Activated CD8-positive, alpha-beta memory T cell treated with anti-CD3 and anti-CD28 coated beads, Interleukin-2, amount 50 U/mL, for 1 hour (primary cell): ENCODE measurements at regions not wholly inside any gene's neighbourhood (a gene's known extent, or its start where the extent isn't known, plus 50 kb on each side); places are given as distances from the start of the nearest gene placed in this dataset.

ENCODE experiments used
- DNase-seq: peaks from one replicate; pipeline ENCODE4 v3.0.0-alpha.2; 2020; ENCODE audit errors: extremely low read depth

DNA sequence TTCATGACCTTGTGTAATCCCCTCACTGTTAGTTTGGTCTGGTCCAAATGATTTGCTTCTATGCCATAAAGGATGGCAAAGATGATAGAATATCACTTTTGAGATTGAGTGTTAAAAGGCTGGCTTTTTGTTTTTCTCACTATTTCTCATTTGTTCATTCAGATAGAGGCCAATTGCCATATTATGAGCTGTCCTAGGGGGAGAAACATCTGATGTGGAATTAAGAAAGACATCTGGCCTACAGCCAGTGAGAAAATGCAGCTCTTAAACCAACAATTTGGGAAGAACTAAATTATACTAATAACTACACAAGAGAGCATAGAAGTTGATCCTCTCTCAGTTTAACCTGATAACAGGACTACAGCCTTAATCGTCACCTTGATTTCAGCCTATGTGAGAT, 1668.6 kb downstream of the GRIK2 start:
- DNase-seq: no peak

GRCh38 chr6:103047567-103047966, 1654.1 kb downstream of the GRIK2 start:
- DNase-seq: no peak

- DNase-seq: no peak
These were observed 1648.8 kb downstream of the GRIK2 start for GRCh38 chr6:103042336-103042735.

GRCh38 chr6:103036846-103037245, 1643.3 kb downstream of the GRIK2 start:
- DNase-seq: no peak

DNA sequence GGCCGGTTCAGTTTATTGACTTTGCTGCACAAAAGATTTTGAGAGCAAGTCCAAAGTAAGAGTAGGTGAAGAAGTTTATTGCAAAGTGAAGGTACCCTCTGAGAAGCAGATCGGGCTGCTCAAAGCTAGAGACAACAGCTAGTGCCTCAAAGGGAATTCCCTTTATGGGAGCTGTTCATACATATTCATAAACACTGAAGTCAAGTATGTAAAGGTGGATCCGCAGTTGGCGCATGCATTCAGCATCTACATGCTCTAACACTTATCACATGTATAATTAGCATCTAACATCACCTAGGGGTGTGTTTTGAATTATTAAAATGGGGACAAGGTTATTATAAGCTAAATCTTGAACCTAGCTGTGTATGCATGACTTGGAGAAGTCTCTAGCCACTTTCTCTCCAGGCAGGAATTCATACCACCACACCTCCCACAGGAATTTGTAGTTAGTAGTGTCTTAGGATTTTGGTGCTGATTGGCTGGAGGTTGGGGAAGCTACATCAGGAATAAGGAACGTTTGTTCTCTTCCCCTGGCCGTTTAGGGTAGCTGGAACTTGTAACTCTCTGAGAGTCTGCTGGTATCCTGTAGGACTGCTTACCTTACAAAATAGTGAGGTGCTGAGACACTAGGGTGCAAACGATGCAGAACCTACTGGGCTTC, 1633.9 kb downstream of the GRIK2 start:
- no peak for DNase-seq

DNA sequence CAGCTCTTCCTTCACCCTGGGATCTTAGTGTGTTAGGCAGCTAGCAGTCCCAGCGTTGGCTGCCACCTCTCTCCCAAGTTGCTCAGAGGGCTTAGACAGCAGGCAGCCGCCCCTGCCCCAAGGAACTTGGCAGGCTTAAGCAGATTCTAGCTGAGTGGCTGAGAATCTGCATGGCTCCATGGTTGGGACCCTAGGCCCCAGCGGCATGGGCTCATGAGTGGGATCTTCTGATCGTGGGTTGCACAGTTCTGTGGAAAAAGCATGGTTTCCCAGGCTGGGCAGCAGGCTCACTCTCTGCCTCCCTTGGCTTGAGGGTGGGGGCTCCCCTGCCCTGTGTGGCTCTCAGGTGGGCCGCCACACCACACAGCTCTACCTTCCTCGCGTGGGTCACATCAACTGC, 1624.9 kb downstream of the GRIK2 start:
- DNase-seq: no peak

DNA sequence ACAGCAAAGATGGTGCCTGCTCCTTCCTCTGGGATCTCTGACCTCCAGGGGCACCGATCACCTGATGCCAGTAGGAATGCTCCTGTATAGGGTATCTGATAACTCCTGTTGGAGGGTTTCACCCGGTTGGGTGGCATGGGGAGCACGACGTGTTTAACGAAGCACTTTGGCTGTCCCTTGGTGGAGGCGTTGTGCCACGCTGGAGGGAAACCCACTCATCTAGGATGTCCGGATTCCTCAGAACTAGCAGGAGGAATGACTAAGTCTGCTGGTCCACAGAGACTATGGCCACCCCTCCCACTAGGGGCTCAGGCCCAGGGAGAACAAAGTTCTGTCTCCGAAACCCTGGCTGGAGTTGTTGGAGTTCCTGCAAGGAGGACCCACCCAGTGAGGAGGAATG, 1624.4 kb downstream of the GRIK2 start:
- no peak for DNase-seq

DNA sequence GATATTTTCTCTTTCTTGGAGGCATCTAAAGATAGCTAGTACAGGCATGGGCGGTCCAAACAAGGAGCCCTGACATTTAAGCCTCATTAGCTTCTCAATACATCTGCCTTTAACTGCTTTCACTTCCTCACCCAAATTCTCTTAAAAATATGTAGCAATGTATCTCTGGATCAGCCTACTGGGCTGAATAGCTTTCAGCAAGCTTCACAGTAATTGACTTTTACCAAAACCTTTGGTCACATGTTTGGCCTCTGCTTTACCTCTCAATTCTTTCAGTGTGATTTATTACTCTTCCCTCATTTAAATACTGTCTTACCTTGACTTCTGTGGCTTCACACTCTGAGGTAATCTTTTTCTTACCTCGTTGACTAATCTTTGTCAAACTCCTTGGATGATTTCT, 1618.1 kb downstream of the GRIK2 start:
- no peak for DNase-seq

- DNase-seq: no peak
These were observed 1608.8 kb downstream of the GRIK2 start for GRCh38 chr6:103002282-103002681.

- no peak for DNase-seq
These were observed 1608.2 kb downstream of the GRIK2 start for GRCh38 chr6:103001724-103002123.

DNA sequence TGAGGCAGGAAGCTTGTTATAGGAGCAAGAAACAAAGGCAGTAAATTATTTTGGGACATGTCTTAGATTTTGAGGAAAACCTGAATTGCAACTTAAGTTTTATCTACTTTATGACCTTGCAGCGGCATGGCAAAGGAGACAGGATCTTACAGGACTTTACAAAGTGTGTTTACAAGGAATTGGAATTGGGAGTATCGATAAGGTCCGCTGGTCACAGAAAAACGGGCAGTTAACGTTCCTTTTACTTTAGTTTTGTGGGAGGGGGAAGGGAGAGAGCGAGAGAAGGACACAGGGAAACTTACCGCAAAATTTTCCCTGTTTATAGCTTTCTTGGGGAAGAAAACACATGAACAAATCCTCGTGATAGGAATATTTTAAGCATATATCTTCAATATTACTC, 1607.2 kb downstream of the GRIK2 start:
- no peak for DNase-seq

- no peak for DNase-seq
These were observed 1602.0 kb downstream of the GRIK2 start for GRCh38 chr6:102995491-102995890.

DNA sequence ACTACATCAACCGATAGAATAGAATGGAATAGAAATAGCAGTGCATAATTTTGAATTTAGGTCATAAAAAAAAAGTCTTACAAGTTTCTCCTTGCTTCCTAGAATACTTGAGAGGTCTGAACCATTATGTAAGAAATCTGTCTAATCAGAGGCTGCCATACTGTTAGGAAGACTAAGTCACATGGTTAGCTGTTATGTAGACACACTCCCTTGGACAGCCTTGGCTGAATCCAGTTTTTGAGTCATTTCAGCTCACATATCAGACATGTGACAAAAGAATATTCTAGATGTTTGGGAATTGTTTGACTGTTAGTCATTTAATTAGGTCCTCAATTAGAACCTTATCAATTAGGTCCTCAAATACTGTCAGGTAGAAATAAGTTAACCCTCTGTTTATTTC, 1601.4 kb downstream of the GRIK2 start:
- DNase-seq: no peak

- DNase-seq: no peak
These were observed 1592.6 kb downstream of the GRIK2 start for GRCh38 chr6:102986086-102986485.

- no peak for DNase-seq
These were observed 1590.8 kb downstream of the GRIK2 start for GRCh38 chr6:102984357-102984756.

- DNase-seq: no peak
These were observed 1588.0 kb downstream of the GRIK2 start for GRCh38 chr6:102981490-102982015.

GRCh38 chr6:102980951-102981350, 1587.4 kb downstream of the GRIK2 start:
- DNase-seq: no peak

GRCh38 chr6:102961902-102962301, 1568.4 kb downstream of the GRIK2 start:
- DNase-seq: no peak

DNA sequence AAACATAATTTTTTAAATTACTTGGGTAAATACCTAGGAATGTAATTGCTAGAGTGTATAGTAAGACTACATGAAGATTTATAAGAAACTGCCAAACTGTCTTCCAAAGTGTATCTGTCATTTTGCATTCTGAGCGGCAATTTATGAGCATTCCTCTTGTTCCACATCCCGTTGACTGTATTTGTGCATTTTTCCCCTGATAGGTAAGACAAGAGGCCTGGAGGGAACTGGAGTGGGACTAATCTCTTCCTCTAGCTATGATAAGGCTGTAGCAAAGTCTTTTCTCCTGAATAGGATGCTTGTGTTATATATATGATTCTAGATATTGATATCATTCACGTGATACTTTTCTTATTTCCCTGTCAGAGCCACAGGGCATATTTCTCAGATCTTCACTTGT, 1557.5 kb downstream of the GRIK2 start:
- DNase-seq: no peak

DNA sequence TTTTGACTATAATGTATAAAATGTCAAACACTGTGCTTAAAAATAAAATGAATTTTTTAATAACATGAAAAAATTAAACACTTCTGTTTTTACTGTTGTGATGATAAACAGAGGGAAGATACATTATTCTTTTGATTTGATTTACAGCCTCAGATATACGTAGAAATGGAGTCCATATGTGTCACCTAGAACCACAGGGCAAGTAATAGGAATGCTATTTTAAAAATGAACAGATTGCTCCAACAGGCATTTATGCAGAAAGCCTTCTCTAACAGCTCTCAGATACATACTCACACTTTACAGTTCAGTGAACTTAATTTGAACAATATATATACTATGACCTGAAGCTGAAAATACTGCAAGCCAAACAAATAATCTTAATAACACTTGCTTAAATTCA, 1551.0 kb downstream of the GRIK2 start:
- DNase-seq: no peak

GRCh38 chr6:102942206-102942605, 1548.7 kb downstream of the GRIK2 start:
- DNase-seq: no peak

DNA sequence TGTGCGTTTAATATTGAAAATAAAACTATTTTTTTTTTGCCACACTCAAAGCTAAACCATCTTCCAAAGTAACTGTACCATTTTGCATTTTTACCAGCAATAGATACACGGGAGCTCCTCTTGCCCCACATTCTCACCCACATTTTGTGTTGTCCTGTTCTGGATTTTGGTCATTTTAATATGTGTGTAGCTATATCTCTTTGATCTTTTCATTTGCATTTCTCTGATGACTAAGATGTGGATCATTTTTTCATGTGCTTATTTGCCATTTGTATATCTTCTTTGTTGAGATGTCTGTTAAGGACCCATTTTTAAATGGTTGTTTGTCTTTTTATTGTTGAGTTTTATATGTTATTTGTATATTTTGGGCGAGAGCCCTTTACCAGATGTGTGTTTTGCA, 1543.5 kb downstream of the GRIK2 start:
- DNase-seq: no peak

DNA sequence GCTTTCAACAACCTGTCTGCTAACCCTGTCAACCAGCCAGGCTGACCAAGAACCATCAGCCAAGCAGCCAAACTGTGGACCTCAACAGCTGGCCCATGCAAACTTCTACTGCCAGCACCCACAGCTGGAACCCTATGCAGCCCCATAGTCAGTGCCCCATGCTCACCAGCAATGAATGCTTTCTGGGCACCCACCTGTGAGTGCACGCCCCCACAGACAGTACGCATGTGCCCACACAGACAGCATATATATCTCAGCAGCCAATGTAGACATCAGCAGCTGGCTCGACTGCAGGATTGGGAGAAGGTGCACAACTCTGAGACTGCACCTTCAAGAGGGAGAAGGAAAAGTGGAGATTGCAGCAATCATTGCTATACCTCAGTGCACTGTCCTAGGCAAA, 1534.6 kb downstream of the GRIK2 start:
- no peak for DNase-seq

DNA sequence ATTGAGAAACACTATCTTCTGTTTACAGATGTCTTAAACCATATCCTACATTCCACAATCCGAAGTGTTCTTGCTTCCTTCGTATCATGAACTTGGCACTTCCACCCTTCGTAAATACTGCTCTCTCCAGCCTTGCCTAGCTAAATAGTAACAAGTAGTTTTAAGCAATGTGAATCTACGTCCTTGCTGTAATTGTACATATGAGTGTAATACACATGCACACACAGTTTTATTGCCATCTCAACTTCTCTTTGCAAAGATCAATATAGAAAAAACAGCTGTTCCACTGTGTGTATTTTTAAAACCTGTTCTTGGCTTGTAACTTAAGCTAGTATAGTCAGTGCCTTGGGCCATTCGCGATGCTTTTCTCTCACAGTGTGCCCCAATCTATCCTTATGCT, 1524.7 kb downstream of the GRIK2 start:
- DNase-seq: no peak
